Fibroblast of lung (primary cell): ENCODE measurements at regions not wholly inside any gene's neighbourhood (a gene's known extent, or its start where the extent isn't known, plus 50 kb on each side); places are given as distances from the start of the nearest gene placed in this dataset.

Source experiments
- DNase-seq, 2 donors: peaks; one replicate each; pipeline versions ENCODE4 v3.0.0 to v3.0.0-alpha.2; 2010; ENCODE audit warnings: low read depth in 2 of 2
- H2AFZ ChIP-seq: 2 replicates; pipeline ENCODE4 v1.5.1; 2012; ENCODE audit warnings: low read length, control low read depth, inconsistent platforms
- H3K27ac ChIP-seq: 2 replicates; pipeline ENCODE4 v1.5.1; 2011; ENCODE audit warnings: low read length, control low read depth; ENCODE audit not compliant: insufficient read depth
- H3K27me3 ChIP-seq: 2 replicates; pipeline ENCODE4 v1.5.1; 2011; ENCODE audit warnings: mild to moderate bottlenecking, low read length; ENCODE audit not compliant: control insufficient read depth, insufficient read depth
- H3K36me3 ChIP-seq: 2 replicates; pipeline ENCODE4 v1.5.1; 2011; ENCODE audit warnings: low read length; ENCODE audit not compliant: control insufficient read depth, insufficient read depth
- H3K4me1 ChIP-seq: 2 replicates; pipeline ENCODE4 v1.5.1; 2011; ENCODE audit warnings: low read length; ENCODE audit not compliant: control insufficient read depth, insufficient read depth; ENCODE audit errors: extremely low read depth
- H3K4me2 ChIP-seq: 2 replicates; pipeline ENCODE4 v1.5.1; 2011; ENCODE audit warnings: low read length, control low read depth; ENCODE audit not compliant: insufficient read depth; ENCODE audit errors: extremely low read depth
- H3K4me3 ChIP-seq, 4 experiments: fragments of 200-600 bp in 1 of 4; sonication (generic) in 1 of 4; replicated peaks in 1 of 4; 2 replicates each; pipeline ENCODE4 v1.5.1; 2011 to 2016; ENCODE audit warnings: low read length in 4 of 4, low read depth in 3 of 4, mild to moderate bottlenecking in 3 of 4, control low read depth in 2 of 4, inconsistent platforms in 1 of 4, mixed read lengths in 1 of 4; ENCODE audit not compliant: insufficient read depth in 1 of 4; ENCODE audit errors: control extremely low read depth in 1 of 4
- H3K79me2 ChIP-seq: 2 replicates; pipeline ENCODE4 v1.5.1; 2012; ENCODE audit warnings: mild to moderate bottlenecking, low read length, inconsistent platforms; ENCODE audit not compliant: control insufficient read depth, insufficient read depth
- H3K9ac ChIP-seq: 2 replicates; pipeline ENCODE4 v1.5.1; 2011; ENCODE audit warnings: mild to moderate bottlenecking, low read length, control low read depth; ENCODE audit not compliant: insufficient read depth
- H3K9me3 ChIP-seq: 2 replicates; pipeline ENCODE4 v1.5.1; 2012; ENCODE audit warnings: low read depth, low read length; ENCODE audit not compliant: control insufficient read depth, insufficient read depth
- H4K20me1 ChIP-seq: 2 replicates; pipeline ENCODE4 v1.5.1; 2011; ENCODE audit warnings: low read length; ENCODE audit not compliant: control insufficient read depth, insufficient read depth; ENCODE audit errors: extremely low read depth
- CTCF ChIP-seq, 2 donors: IDR thresholded peaks in 1 of 2; conservative IDR thresholded peaks in 1 of 2; 1 replicate in 1 of 2; 2 replicates in 1 of 2; pipeline ENCODE4 v1.5.1; 2011 to 2012; ENCODE audit warnings: low read length in 2 of 2, control low read depth in 1 of 2, inconsistent platforms in 1 of 2, low read depth in 1 of 2, mild to moderate bottlenecking in 1 of 2
- EZH2 ChIP-seq: IDR thresholded peaks from 2 replicates; pipeline ENCODE4 v1.5.1; 2012; ENCODE audit warnings: low read length, control low read depth, mild to moderate bottlenecking; ENCODE audit errors: missing control alignments

- Histone ChIP-seq H3K4me3 (no peak overlapping the region), H3K4me1 (no peaks in the 10 kb centered on the region), H3K4me2 (no peak overlapping the region), H3K27me3 (no peaks in the 10 kb centered on the region), H3K9ac (no peak overlapping the region), H4K20me1 (no peaks in the 10 kb centered on the region), H2AFZ (no peak overlapping the region), H3K79me2 (no peaks in the 10 kb centered on the region), H3K27ac (no peak overlapping the region), H3K36me3 (no peaks in the 10 kb centered on the region), H3K9me3 (no peaks in the 10 kb centered on the region)
- TF ChIP-seq CTCF (conservative IDR thresholded peaks at IDR 0.05 in 1 of 2, IDR thresholded peaks at IDR 0.05 in 1 of 2; ENCODE audit: low read depth in 1 of 2, low read length in 2 of 2): no peak
- no peak for TF ChIP-seq EZH2
- DNase-seq: no peak
Observed at GRCh38 chr2:66171530-66171929, 263.4 kb upstream of the MEIS1 start.

DNA sequence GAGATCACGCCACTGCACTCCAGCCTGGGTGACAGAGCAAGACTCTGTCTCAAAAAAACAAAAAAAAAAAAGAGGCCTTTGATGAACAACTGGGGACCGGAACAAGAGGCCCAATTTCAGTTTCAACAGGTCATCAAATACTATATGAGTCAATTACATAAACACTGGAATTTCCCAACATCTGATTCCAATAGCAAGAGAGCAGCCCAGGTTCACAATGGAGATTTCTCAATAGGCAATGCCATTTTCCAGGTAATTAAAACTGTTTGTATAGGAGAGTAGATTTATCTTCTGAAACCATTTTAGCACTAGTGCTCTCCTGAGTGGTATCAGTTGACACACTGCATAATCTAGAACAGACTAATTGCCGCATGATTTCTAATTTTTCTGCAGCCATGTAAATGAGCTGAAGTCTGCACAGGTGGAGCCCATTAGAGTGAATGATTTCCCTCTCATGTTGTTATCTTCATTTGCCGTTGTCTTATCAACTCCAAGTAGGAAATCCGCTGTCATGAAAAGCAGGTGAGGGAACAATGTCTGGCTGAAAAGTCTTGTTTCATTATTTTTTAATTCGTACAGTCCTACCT lies 264.1 kb upstream of the MEIS1 start:
- Histone ChIP-seq H3K9ac (no peak overlapping the region), H3K27me3 (no peaks in the 10 kb centered on the region), H3K4me2 (no peak overlapping the region), H2AFZ (no peak overlapping the region), H3K79me2 (no peaks in the 10 kb centered on the region), H3K4me1 (no peaks in the 10 kb centered on the region), H3K4me3 (no peak overlapping the region), H3K9me3 (no peaks in the 10 kb centered on the region), H3K27ac (no peak overlapping the region), H4K20me1 (no peaks in the 10 kb centered on the region), H3K36me3 (no peaks in the 10 kb centered on the region)
- TF ChIP-seq EZH2 (no peak), CTCF (conservative IDR thresholded peaks at IDR 0.05 in 1 of 2, IDR thresholded peaks at IDR 0.05 in 1 of 2; ENCODE audit: low read depth in 1 of 2, low read length in 2 of 2) (no peak)
- DNase-seq: no peak

DNA sequence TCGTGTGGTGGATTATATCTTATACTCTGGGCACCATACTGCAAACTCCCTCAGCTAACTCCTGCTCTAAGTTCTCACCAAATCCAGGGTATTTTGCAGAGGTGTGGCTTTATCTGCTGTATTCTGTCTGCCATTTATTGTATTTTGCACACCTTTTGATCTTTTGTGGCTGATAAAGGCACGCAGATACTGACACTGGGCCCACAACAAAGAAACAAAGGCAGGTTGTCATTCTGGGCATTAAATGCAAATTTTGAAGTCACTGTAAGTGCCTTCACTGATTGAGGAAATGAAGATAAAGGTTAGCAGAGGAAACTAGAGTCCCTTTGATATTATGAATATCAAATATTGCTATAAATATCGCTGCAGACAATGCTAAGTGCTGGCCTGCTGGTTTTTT lies 265.8 kb upstream of the MEIS1 start:
- Histone ChIP-seq H3K9ac (no peak overlapping the region), H3K27ac (no peak overlapping the region), H3K4me3 (no peak overlapping the region), H3K36me3 (no peaks in the 10 kb centered on the region), H3K79me2 (no peaks in the 10 kb centered on the region), H4K20me1 (no peaks in the 10 kb centered on the region), H3K4me2 (no peak overlapping the region), H2AFZ (no peak overlapping the region), H3K4me1 (no peaks in the 10 kb centered on the region), H3K9me3 (no peaks in the 10 kb centered on the region), H3K27me3 (no peaks in the 10 kb centered on the region)
- TF ChIP-seq EZH2: no peak
- no peak for TF ChIP-seq CTCF (conservative IDR thresholded peaks at IDR 0.05 in 1 of 2, IDR thresholded peaks at IDR 0.05 in 1 of 2; ENCODE audit: low read depth in 1 of 2, low read length in 2 of 2)
- DNase-seq: no peak
